ENCODE measurements at regions not wholly inside any gene's neighbourhood (a gene's known extent, or its start where the extent isn't known, plus 50 kb on each side); places are given as distances from the start of the nearest gene placed in this dataset.

GRCh38 chr7:98697083-98697482 lies 80.0 kb downstream of the NPTX2 start:
- Histone ChIP-seq H3K27ac (ENCODE audit: low read length) (no peak overlapping the region), H3K4me1 (ENCODE audit: control insufficient read depth, insufficient read depth, low read length) (no peaks in the 10 kb centered on the region), H3K9me3 (ENCODE audit: control insufficient read depth, insufficient read depth, low read depth, low read length) (0 out of 2 replicates have a peak, but pooled peaks cover 3% of the 10 kb centered on the region), H3K4me3 (ENCODE audit: low read depth in 2 of 2, low read length in 2 of 2) (no peak overlapping the region), H3K27me3 (ENCODE audit: control insufficient read depth, insufficient read depth, low read length) (no peaks in the 10 kb centered on the region), H3K36me3 (ENCODE audit: control insufficient read depth, insufficient read depth, low read length) (no peaks in the 10 kb centered on the region)
- ATAC-seq (no peak), DNase-seq (ENCODE audit: low read depth, low spot score) (no peak)
- in situ Hi-C loops (cut with HindIII; ENCODE audit: low pct_unique_long_range_greater_than_20kb, low sequenced_read_pairs) (no loop called here), intact Hi-C loops (cut with micrococcal nuclease; ENCODE audit: unreplicated experiment) (no loop called here)
- TF ChIP-seq REST (IDR thresholded peaks at IDR 0.05; ENCODE audit: insufficient read depth in 1 of 2, low read depth in 2 of 2, low read length in 1 of 2), result no peak
- TF ChIP-seq SIN3A (IDR thresholded peaks at IDR 0.05; ENCODE audit: borderline replicate concordance, insufficient read depth, low read depth, low read length), result no peak
- TF ChIP-seq POLR2AphosphoS5 (IDR thresholded peaks at IDR 0.05; ENCODE audit: low read depth, low read length), result no peak
- TF ChIP-seq CTCF (IDR thresholded peaks at IDR 0.05), result no peak
- TF ChIP-seq TCF7L2 (IDR thresholded peaks at IDR 0.05; ENCODE audit: low read depth, low read length), result no peak
- POLR2A ChIA-PET, result no interaction called here
- CTCF ChIA-PET, result interaction anchor here (0.6 kb wide), 1 partner anchor 150 kb away, joined by 3 read pairs; no protein-coding TSS in a partner anchor
- BruUV-seq (replicated peaks), result no TSS peak

- no peak for ATAC-seq
- H3K36me3 ChIP-seq (ENCODE audit: control insufficient read depth, insufficient read depth, low read length), result no peaks in the 10 kb centered on the region
- H3K4me1 ChIP-seq (ENCODE audit: control insufficient read depth, insufficient read depth, low read length), result no peaks in the 10 kb centered on the region
- DNase-seq (ENCODE audit: low read depth, low spot score), result no peak
- no peaks in the 10 kb centered on the region for H3K27me3 ChIP-seq (ENCODE audit: control insufficient read depth, insufficient read depth, low read length)
- ChIA-PET CTCF (no interaction called here), POLR2A (no interaction called here)
- intact Hi-C loops (cut with micrococcal nuclease; ENCODE audit: unreplicated experiment) (no loop called here), in situ Hi-C loops (cut with HindIII; ENCODE audit: low pct_unique_long_range_greater_than_20kb, low sequenced_read_pairs) (no loop called here)
- 0 out of 2 replicates have a peak, but pooled peaks cover 3% of the 10 kb centered on the region for H3K9me3 ChIP-seq (ENCODE audit: control insufficient read depth, insufficient read depth, low read depth, low read length)
- no peak overlapping the region for H3K27ac ChIP-seq (ENCODE audit: low read length)
- no peak overlapping the region for H3K4me3 ChIP-seq (ENCODE audit: low read depth in 2 of 2, low read length in 2 of 2)
- TF ChIP-seq TCF7L2 (IDR thresholded peaks at IDR 0.05; ENCODE audit: low read depth, low read length), result no peak
- BruUV-seq (replicated peaks), result no TSS peak
These were observed 80.6 kb downstream of the NPTX2 start for GRCh38 chr7:98697485-98698240.

- in situ Hi-C loops (cut with HindIII; ENCODE audit: low pct_unique_long_range_greater_than_20kb, low sequenced_read_pairs), result no loop called here
These were observed 81.9 kb downstream of the NPTX2 start for GRCh38 chr7:98698976-98699375.

More at GRCh38 chr7:98698976-98699375, 81.9 kb downstream of the NPTX2 start:
- ATAC-seq (no peak), DNase-seq (ENCODE audit: low read depth, low spot score) (no peak)
- TF ChIP-seq POLR2AphosphoS5 (IDR thresholded peaks at IDR 0.05; ENCODE audit: low read depth, low read length) (no peak), SIN3A (IDR thresholded peaks at IDR 0.05; ENCODE audit: borderline replicate concordance, insufficient read depth, low read depth, low read length) (no peak), CTCF (IDR thresholded peaks at IDR 0.05) (no peak), TCF7L2 (IDR thresholded peaks at IDR 0.05; ENCODE audit: low read depth, low read length) (no peak)
- intact Hi-C loops (cut with micrococcal nuclease; ENCODE audit: unreplicated experiment), result no loop called here
- Histone ChIP-seq H3K36me3 (ENCODE audit: control insufficient read depth, insufficient read depth, low read length) (no peaks in the 10 kb centered on the region), H3K27me3 (ENCODE audit: control insufficient read depth, insufficient read depth, low read length) (no peaks in the 10 kb centered on the region), H3K9me3 (ENCODE audit: control insufficient read depth, insufficient read depth, low read depth, low read length) (0 out of 2 replicates have a peak, but pooled peaks cover 3% of the 10 kb centered on the region), H3K27ac (ENCODE audit: low read length) (no peak overlapping the region), H3K4me3 (ENCODE audit: low read depth in 2 of 2, low read length in 2 of 2) (no peak overlapping the region), H3K4me1 (ENCODE audit: control insufficient read depth, insufficient read depth, low read length) (no peaks in the 10 kb centered on the region)
- ChIA-PET POLR2A (no interaction called here), CTCF (no interaction called here)
- no TSS peak for BruUV-seq (replicated peaks)
